ENCODE measurements at regions not wholly inside any gene's neighbourhood (a gene's known extent, or its start where the extent isn't known, plus 50 kb on each side); places are given as distances from the start of the nearest gene placed in this dataset.
"Not testable (repeated sequence)": the region's sequence is repeated elsewhere in the genome, so short reads cannot be mapped to it uniquely, and the experiment has no call there.

DNA sequence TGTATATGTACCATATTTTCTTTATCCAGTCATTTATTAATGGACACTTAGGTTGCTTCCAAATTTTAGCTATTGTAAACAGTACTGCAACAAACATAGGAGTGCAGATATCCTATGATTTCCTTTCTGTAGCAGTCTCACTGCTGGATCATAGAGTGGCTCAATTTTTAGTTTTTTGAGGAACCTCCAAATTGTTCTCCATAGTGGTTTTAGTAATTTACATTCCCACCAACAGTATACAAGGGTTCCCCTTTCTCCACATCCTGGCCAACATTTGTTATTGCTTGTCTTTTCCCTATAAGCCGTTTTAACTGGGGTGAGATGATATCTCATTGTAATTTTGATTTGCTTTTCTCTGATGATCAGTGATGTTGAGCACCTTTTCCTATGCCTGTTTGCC, 114.3 kb downstream of the TMEM17 start:
- H3K27me3 ChIP-seq (replicated peaks; ENCODE audit: insufficient read depth): no peaks in the 10 kb centered on the region
- no peaks in the 10 kb centered on the region for H3K36me3 ChIP-seq
- no peak overlapping the region for H3K27ac ChIP-seq
- H3K4me1 ChIP-seq (ENCODE audit: control insufficient read depth in 1 of 2, low read depth in 2 of 2): no peaks in the 10 kb centered on the region
- H3K4me3 ChIP-seq: no peak overlapping the region
- no peak for TF ChIP-seq CTCF (IDR thresholded peaks at IDR 0.05)
- ATAC-seq (ENCODE audit: insufficient number of reproducible peaks, low FRiP score, low read depth) (no peak), DNase-seq (ENCODE audit: low spot score) (no peak)
- H3K9me3 ChIP-seq: no peaks in the 10 kb centered on the region

DNA sequence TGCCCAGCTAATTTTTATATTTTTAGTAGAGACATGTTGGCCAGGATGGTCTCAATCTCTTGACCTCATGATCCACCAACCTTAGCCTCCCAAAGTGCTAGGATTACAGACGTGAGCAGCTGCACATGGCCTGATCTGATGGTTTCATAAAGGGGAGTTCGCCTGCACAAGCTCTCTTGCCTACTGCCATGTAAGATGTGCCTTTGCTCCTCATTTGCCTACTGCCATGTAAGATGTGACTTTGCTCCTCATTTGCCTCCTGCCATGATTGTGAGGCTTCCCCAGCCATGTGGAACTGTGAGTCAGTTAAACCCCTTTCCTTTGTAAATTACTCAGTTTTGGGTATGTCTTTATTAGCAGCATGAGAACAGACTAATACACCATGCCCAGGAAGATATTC, 119.6 kb downstream of the TMEM17 start:
- not testable (repeated sequence) for DNase-seq (ENCODE audit: low spot score); H3K4me3 ChIP-seq; H3K4me1 ChIP-seq (ENCODE audit: control insufficient read depth in 1 of 2, low read depth in 2 of 2); H3K27ac ChIP-seq; ATAC-seq (ENCODE audit: insufficient number of reproducible peaks, low FRiP score, low read depth); H3K9me3 ChIP-seq; H3K27me3 ChIP-seq (replicated peaks; ENCODE audit: insufficient read depth); H3K36me3 ChIP-seq

DNA sequence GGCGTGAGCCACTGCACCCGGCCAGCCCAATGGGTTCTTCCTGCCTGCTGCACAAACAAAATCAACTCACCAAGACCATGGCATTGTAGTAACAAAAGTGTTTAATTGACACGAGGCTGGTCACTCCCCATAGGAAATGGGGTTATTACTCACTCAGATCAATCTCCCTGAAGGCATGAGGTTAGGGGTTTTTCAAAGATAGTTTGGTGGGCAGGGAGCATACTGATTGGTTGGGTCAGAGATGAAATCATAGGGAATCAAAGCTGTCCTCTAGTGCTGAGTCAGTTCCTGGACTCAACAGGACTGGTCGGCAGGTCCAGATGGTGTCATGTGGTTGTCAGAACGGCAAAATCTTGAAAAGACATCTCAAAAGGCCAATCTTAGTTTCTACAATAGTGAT, 122.1 kb downstream of the TMEM17 start:
- no peaks in the 10 kb centered on the region for H3K36me3 ChIP-seq
- no peak for TF ChIP-seq CTCF (IDR thresholded peaks at IDR 0.05)
- no peaks in the 10 kb centered on the region for H3K4me1 ChIP-seq (ENCODE audit: control insufficient read depth in 1 of 2, low read depth in 2 of 2)
- no peak overlapping the region for H3K27ac ChIP-seq
- H3K4me3 ChIP-seq: no peak overlapping the region
- ATAC-seq (ENCODE audit: insufficient number of reproducible peaks, low FRiP score, low read depth) (no peak), DNase-seq (ENCODE audit: low spot score) (no peak)
- no peaks in the 10 kb centered on the region for H3K9me3 ChIP-seq
- no peaks in the 10 kb centered on the region for H3K27me3 ChIP-seq (replicated peaks; ENCODE audit: insufficient read depth)

DNA sequence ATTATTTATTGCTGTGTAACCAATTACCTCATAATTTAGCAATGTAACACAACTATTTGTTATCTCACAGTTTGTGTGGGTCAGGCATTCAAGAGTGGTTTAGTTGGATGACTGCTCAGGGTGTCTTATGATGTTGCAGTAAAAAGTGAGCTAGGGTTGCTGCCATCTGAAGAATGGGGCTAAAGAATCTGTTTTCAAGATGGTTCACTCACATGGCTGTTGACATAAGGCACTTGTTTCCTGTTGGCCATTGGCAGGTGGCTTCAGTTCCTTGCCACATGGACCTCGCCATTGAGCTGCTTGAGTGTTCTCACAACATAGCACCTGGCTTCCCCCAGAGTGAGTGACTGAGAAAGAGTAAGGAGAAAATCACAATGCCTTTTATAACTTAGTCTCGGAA, 123.2 kb downstream of the TMEM17 start:
- ATAC-seq (ENCODE audit: insufficient number of reproducible peaks, low FRiP score, low read depth) (no peak), DNase-seq (ENCODE audit: low spot score) (no peak)
- H3K9me3 ChIP-seq: no peaks in the 10 kb centered on the region
- H3K4me3 ChIP-seq: no peak overlapping the region
- TF ChIP-seq CTCF (IDR thresholded peaks at IDR 0.05): no peak
- H3K27ac ChIP-seq: no peak overlapping the region
- no peaks in the 10 kb centered on the region for H3K4me1 ChIP-seq (ENCODE audit: control insufficient read depth in 1 of 2, low read depth in 2 of 2)
- H3K36me3 ChIP-seq: no peaks in the 10 kb centered on the region
- H3K27me3 ChIP-seq (replicated peaks; ENCODE audit: insufficient read depth): no peaks in the 10 kb centered on the region

DNA sequence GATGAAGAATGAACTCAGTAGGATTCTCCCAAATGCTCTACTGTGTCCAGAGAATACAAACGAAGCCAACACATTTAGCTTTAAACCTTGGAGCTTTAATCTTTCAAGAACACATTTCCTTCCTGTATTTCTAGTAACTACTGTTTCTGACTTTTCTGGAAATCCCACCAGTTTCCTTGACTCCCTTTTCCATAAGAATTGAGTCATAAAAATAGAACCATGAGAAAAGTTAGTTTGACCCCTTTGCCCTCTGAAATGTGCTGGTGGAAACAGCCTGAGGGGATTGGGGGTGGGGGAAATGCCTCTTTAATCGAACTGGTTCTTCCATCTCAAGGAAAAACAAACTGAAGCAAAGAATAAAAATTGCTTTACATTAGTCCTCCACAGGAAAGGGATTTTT, 123.9 kb downstream of the TMEM17 start:
- Histone ChIP-seq H3K9me3 (no peaks in the 10 kb centered on the region), H3K4me1 (ENCODE audit: control insufficient read depth in 1 of 2, low read depth in 2 of 2) (no peaks in the 10 kb centered on the region), H3K36me3 (no peaks in the 10 kb centered on the region), H3K27ac (no peak overlapping the region), H3K27me3 (replicated peaks; ENCODE audit: insufficient read depth) (no peaks in the 10 kb centered on the region), H3K4me3 (no peak overlapping the region)
- no peak for TF ChIP-seq CTCF (IDR thresholded peaks at IDR 0.05)
- ATAC-seq (ENCODE audit: insufficient number of reproducible peaks, low FRiP score, low read depth) (no peak), DNase-seq (ENCODE audit: low spot score) (no peak)

GRCh38 chr2:62381656-62382055, 124.3 kb downstream of the TMEM17 start:
- Histone ChIP-seq H3K4me3 (no peak overlapping the region), H3K4me1 (ENCODE audit: control insufficient read depth in 1 of 2, low read depth in 2 of 2) (no peaks in the 10 kb centered on the region), H3K27ac (no peak overlapping the region), H3K27me3 (replicated peaks; ENCODE audit: insufficient read depth) (no peaks in the 10 kb centered on the region), H3K36me3 (no peaks in the 10 kb centered on the region), H3K9me3 (no peaks in the 10 kb centered on the region)
- DNase-seq (ENCODE audit: low spot score) (no peak), ATAC-seq (ENCODE audit: insufficient number of reproducible peaks, low FRiP score, low read depth) (no peak)
- TF ChIP-seq CTCF (IDR thresholded peaks at IDR 0.05): no peak

Measured in thoracic aorta (tissue), 2 donors.